Loucy (cell line): ENCODE measurements at regions not wholly inside any gene's neighbourhood (a gene's known extent, or its start where the extent isn't known, plus 50 kb on each side); places are given as distances from the start of the nearest gene placed in this dataset.

Experiments used
- EZH2phosphoT487 ChIP-seq: fragments of 200-600 bp; IDR thresholded peaks from 2 replicates; pipeline ENCODE4 v1.6.1; 2018; ENCODE audit warnings: antibody characterized with exemption, mild to moderate bottlenecking, moderate library complexity, borderline replicate concordance
- TF ChIP-seq, protein P1 (sequence below): fragments of 200-600 bp; sonication (generic); conservative IDR thresholded peaks from 2 replicates; pipeline ENCODE4 v1.5.1; 2014; ENCODE audit warnings: mild to moderate bottlenecking, antibody characterized with exemption, low read length

DNA sequence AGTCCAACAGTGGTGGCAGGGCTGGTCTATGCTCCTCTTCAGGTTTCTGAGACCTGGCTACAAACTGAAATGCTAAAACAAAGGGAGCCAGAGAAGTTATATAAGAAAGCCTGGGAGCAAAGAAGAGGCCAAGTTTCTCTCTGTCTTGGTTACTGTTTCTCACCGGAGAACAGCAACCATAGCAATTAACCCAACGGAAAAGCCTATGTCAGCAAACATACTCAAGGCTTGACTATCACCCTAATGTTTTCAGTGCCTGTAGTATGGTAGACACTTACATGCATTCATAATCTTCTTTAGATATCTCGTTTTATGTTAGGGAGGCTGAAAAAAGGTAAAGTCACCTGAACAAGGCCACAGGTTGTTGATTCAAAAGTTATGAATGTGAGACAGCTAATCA, 86.3 kb upstream of the CLSTN2 start:
- TF ChIP-seq, protein P1, sequence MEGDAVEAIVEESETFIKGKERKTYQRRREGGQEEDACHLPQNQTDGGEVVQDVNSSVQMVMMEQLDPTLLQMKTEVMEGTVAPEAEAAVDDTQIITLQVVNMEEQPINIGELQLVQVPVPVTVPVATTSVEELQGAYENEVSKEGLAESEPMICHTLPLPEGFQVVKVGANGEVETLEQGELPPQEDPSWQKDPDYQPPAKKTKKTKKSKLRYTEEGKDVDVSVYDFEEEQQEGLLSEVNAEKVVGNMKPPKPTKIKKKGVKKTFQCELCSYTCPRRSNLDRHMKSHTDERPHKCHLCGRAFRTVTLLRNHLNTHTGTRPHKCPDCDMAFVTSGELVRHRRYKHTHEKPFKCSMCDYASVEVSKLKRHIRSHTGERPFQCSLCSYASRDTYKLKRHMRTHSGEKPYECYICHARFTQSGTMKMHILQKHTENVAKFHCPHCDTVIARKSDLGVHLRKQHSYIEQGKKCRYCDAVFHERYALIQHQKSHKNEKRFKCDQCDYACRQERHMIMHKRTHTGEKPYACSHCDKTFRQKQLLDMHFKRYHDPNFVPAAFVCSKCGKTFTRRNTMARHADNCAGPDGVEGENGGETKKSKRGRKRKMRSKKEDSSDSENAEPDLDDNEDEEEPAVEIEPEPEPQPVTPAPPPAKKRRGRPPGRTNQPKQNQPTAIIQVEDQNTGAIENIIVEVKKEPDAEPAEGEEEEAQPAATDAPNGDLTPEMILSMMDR = no peak
- TF ChIP-seq EZH2phosphoT487 = no peak
